NB4 (cell line): ENCODE measurements at regions not wholly inside any gene's neighbourhood (a gene's known extent, or its start where the extent isn't known, plus 50 kb on each side); places are given as distances from the start of the nearest gene placed in this dataset.

ENCODE experiments used
- DNase-seq: peaks from one replicate; pipeline ENCODE4 v3.0.0; 2010; ENCODE audit warnings: low read depth
- H3K4me3 ChIP-seq: one replicate; pipeline ENCODE4 v1.5.1; 2011; ENCODE audit warnings: mild to moderate bottlenecking, low read depth, low read length, moderate library complexity
- CTCF ChIP-seq: IDR thresholded peaks from one replicate; pipeline ENCODE4 v1.5.1; 2012; ENCODE audit warnings: low read depth, low read length
- MAX ChIP-seq: IDR thresholded peaks from 2 replicates; pipeline ENCODE4 v1.6.1; 2011; ENCODE audit warnings: low read depth, low read length
- MYC ChIP-seq: IDR thresholded peaks from 2 replicates; pipeline ENCODE4 v1.6.1; 2011; ENCODE audit warnings: low read depth, low read length
- POLR2A ChIP-seq: IDR thresholded peaks from 2 replicates; pipeline ENCODE4 v1.6.1; 2011; ENCODE audit warnings: mild to moderate bottlenecking; ENCODE audit not compliant: insufficient read length; ENCODE audit errors: extremely low read depth

GRCh38 chr13:97564956-97565355, 131.0 kb downstream of the RAP2A start:
- H3K4me3 ChIP-seq, result no peak overlapping the region
- no peak for TF ChIP-seq MYC
- no peak for TF ChIP-seq CTCF
- no peak for TF ChIP-seq MAX
- TF ChIP-seq POLR2A, result no peak
- DNase-seq, result no peak

DNA sequence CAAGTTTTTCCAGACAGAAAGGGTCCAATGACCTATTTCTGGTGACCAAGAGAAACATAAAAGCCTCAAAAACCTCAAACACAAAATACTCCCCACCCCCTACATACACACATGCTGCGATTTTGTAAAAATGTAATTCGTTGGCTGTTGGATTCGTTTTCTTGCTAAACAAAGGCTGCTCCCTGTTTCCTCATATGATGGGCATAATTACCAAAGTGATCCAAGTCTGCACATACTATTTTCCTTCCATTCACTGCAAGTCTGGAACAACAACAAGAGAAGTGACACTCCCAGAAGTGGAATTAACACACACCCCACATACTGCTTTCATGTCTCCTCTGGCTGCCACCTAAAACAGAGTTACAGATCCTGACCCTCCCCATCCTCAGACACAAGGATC, 131.9 kb downstream of the RAP2A start:
- TF ChIP-seq MYC (no peak), MAX (no peak), CTCF (no peak), POLR2A (no peak)
- DNase-seq, result no peak

DNA sequence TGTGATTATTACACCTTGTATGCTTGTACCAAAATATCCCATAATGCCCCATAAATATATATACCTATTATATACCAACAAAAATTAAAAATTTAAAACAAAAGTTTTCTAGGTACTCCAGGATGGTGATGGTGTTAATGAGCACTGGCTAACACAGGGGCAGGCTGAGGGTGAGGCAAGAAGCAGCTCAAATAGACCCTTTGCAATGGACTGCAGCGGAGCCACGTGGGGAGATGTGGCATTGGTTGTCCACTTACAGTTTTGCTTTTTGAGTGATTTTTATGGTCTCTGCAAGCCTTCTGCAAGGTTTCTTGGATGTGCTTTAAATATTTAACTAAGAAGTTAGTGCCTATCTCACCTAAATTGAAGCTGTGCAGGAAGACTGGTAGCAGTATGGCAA, 132.9 kb downstream of the RAP2A start:
- DNase-seq, result peak; percentile 17
- TF ChIP-seq POLR2A (no peak), CTCF (no peak), MYC (no peak), MAX (no peak)
- H3K4me3 ChIP-seq, result no peak overlapping the region

More for the DNA sequence above, 131.9 kb downstream of the RAP2A start:
- H3K4me3 ChIP-seq, result no peak overlapping the region

GRCh38 chr13:97567510-97568243, 133.7 kb downstream of the RAP2A start:
- TF ChIP-seq MAX, result no peak
- no peak for TF ChIP-seq POLR2A
- no peak for TF ChIP-seq MYC
- peak; percentile 24 for DNase-seq
- no peak overlapping the region for H3K4me3 ChIP-seq

DNA sequence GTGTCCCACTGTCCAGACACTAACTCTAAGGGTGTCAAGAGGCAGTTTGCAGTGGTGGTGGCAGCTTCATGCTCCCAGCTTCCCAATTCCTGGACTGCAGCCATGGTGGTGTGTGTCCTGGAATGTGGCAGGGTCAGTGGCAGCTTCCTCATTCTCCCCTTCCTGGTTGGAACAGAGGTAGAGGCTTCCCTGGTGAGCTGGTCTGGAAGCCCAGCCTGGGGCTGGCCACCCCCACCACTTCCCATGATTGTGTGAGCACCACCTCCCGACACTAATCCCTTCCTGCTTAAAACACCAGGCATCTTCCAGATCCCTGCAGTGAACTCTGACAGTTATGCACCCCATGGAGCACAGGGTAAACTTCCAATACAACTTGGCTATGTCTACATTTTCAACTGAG, 134.9 kb downstream of the RAP2A start:
- DNase-seq, result no peak
- H3K4me3 ChIP-seq, result no peak overlapping the region
- TF ChIP-seq MYC, result no peak
- no peak for TF ChIP-seq CTCF
- no peak for TF ChIP-seq MAX
- TF ChIP-seq POLR2A, result no peak

- no peak for DNase-seq
- TF ChIP-seq MYC (no peak), CTCF (no peak), POLR2A (no peak), MAX (no peak)
- no peak overlapping the region for H3K4me3 ChIP-seq
Measured at GRCh38 chr13:97569841-97570240, 135.9 kb downstream of the RAP2A start.
